HEK293T (cell line): ENCODE measurements at regions not wholly inside any gene's neighbourhood (a gene's known extent, or its start where the extent isn't known, plus 50 kb on each side); places are given as distances from the start of the nearest gene placed in this dataset.

Experiments used
- FOXM1 ChIP-seq: fragments of 450-650 bp; IDR thresholded peaks from 2 replicates; pipeline ENCODE4 v1.6.1; 2017; ENCODE audit warnings: mild to moderate bottlenecking, borderline replicate concordance
- SP1 ChIP-seq: fragments of 450-650 bp; IDR thresholded peaks from 2 replicates; pipeline ENCODE4 v1.6.1; 2017

- TF ChIP-seq FOXM1 (no peak), SP1 (no peak)
Measured at GRCh38 chr7:149569025-149569725, 71.6 kb upstream of the ZNF746 start.
